Upper lobe of left lung (tissue), 4 donors: ENCODE measurements at regions not wholly inside any gene's neighbourhood (a gene's known extent, or its start where the extent isn't known, plus 50 kb on each side); places are given as distances from the start of the nearest gene placed in this dataset.

Source experiments
- EP300 ChIP-seq, 4 donors: sonication (generic); formaldehyde crosslinking; IDR thresholded peaks; one replicate each; pipeline ENCODE4 v1.5.1; 2017; ENCODE audit warnings: antibody characterized with exemption in 4 of 4, control low read depth in 2 of 4
- POLR2A ChIP-seq, 4 donors: fragments of 450-650 bp; IDR thresholded peaks; one replicate each; pipeline ENCODE4 v1.5.1; 2016 to 2017; ENCODE audit warnings: antibody characterized with exemption in 4 of 4, mild to moderate bottlenecking in 2 of 4
- POLR2AphosphoS5 ChIP-seq, 2 donors: sonication (generic); formaldehyde crosslinking; IDR thresholded peaks; one replicate each; pipeline ENCODE4 v1.5.1; 2017; ENCODE audit warnings: antibody characterized with exemption in 2 of 2
- TF ChIP-seq, protein P1 (sequence below), 6 experiments: fragments of 450-650 bp in 4 of 6; fragments of 200-600 bp in 2 of 6; sonication (generic) in 2 of 6; IDR thresholded peaks; one replicate each; pipeline ENCODE4 v1.5.1; 2016 to 2019; ENCODE audit warnings: antibody characterized with exemption in 6 of 6

DNA sequence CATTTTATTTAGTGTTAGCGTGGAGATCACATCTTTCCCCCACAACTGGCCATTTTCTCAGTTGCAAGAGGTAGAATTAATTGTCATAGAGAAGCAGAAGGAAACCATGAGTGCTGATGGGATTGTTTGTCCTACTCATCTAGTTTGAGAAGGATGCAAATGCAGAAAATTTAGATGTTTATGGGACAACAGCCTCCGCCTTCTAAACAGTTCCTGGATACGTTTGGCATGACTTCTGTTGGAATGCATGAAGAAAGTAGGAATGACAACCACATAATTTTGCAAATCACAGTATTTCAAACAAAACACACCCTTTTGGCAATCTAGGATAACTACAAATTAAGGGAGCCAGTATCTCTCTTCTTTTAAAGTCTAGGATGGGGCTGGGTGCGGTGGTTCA, 240.1 kb upstream of the SUCLG2 start:
- TF ChIP-seq, protein P1, sequence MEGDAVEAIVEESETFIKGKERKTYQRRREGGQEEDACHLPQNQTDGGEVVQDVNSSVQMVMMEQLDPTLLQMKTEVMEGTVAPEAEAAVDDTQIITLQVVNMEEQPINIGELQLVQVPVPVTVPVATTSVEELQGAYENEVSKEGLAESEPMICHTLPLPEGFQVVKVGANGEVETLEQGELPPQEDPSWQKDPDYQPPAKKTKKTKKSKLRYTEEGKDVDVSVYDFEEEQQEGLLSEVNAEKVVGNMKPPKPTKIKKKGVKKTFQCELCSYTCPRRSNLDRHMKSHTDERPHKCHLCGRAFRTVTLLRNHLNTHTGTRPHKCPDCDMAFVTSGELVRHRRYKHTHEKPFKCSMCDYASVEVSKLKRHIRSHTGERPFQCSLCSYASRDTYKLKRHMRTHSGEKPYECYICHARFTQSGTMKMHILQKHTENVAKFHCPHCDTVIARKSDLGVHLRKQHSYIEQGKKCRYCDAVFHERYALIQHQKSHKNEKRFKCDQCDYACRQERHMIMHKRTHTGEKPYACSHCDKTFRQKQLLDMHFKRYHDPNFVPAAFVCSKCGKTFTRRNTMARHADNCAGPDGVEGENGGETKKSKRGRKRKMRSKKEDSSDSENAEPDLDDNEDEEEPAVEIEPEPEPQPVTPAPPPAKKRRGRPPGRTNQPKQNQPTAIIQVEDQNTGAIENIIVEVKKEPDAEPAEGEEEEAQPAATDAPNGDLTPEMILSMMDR (IDR thresholded peaks at IDR 0.05) = no peak
- TF ChIP-seq EP300 (IDR thresholded peaks at IDR 0.05) (no peak), POLR2A (IDR thresholded peaks at IDR 0.05) (no peak), POLR2AphosphoS5 (IDR thresholded peaks at IDR 0.05) (no peak)
